Heart right ventricle (tissue), 16 donors: ENCODE measurements at regions not wholly inside any gene's neighbourhood (a gene's known extent, or its start where the extent isn't known, plus 50 kb on each side); places are given as distances from the start of the nearest gene placed in this dataset.

Source experiments
- ATAC-seq, 8 donors: fragments of 200-7000 bp; cut with Tn5 transposase; one replicate each; pipeline ENCODE4 v1.9.1; 2020; ENCODE audit warnings: mild to moderate bottlenecking in 8 of 8, moderate library complexity in 8 of 8, moderate number of reproducible peaks in 1 of 8
- DNase-seq, 2 donors: peaks; one replicate each; pipeline ENCODE4 v3.0.0-alpha.2; 2020
- H3K27ac ChIP-seq, 10 donors: fragments of 200-600 bp; sonication (generic) in 2 of 10; one replicate each; pipeline versions ENCODE4 v1.5.0 to v1.8.0; 2020 to 2022; ENCODE audit warnings: mild to moderate bottlenecking in 3 of 10
- H3K27me3 ChIP-seq, 7 donors: fragments of 200-600 bp; one replicate each; pipeline ENCODE4 v1.8.0; 2021 to 2022; ENCODE audit warnings: mild to moderate bottlenecking in 2 of 7
- H3K36me3 ChIP-seq, 9 donors: fragments of 200-600 bp; sonication (generic) in 1 of 9; one replicate each; pipeline versions ENCODE4 v1.5.0 to v1.8.0; 2020 to 2022; ENCODE audit warnings: mild to moderate bottlenecking in 2 of 9
- H3K4me1 ChIP-seq, 9 donors: fragments of 200-600 bp; sonication (generic) in 1 of 9; one replicate each; pipeline versions ENCODE4 v1.5.0 to v1.8.0; 2020 to 2022; ENCODE audit warnings: mild to moderate bottlenecking in 4 of 9
- H3K4me3 ChIP-seq, 10 donors: fragments of 200-600 bp; sonication (generic) in 2 of 10; one replicate each; pipeline versions ENCODE4 v1.5.0 to v1.8.0; 2020 to 2022; ENCODE audit warnings: mild to moderate bottlenecking in 7 of 10, moderate library complexity in 2 of 10
- H3K9me3 ChIP-seq, 11 donors: fragments of 200-600 bp in 10 of 11; sonication (generic) in 2 of 11; one replicate each; pipeline versions ENCODE4 v1.5.0 to v1.8.0; 2013 to 2022; ENCODE audit warnings: mild to moderate bottlenecking in 2 of 11, control low read depth in 1 of 11, moderate library complexity in 1 of 11
- CTCF ChIP-seq, 9 donors: fragments of 200-600 bp; sonication (generic) in 2 of 9; IDR thresholded peaks; one replicate each; pipeline versions ENCODE4 v1.5.0 to v1.8.0; 2021 to 2022; ENCODE audit warnings: antibody characterized with exemption in 9 of 9, mild to moderate bottlenecking in 5 of 9, moderate library complexity in 1 of 9
- WGBS, 2 donors: extraction: QIAGEN DNeasy Blood & Tissue Kit; methylation state at CpG; one replicate each; pipeline ENCODE4 v1.1.7; 2013; ENCODE audit warnings: inconsistent platforms in 1 of 2; 5-methylcytosine and 5-hydroxymethylcytosine counted together
- intact Hi-C, 10 donors: fragments of 100-400 bp; cut with DNase I; formaldehyde crosslinking; loops; one replicate each; pipeline versions ENCODE4 v1.11.1 to v1.14.2; 2022
- donor health status: Arrhythmogenic right ventricular cardiomyopathy.
- donor health status: ischemic (EF 13 %, LVEDD 7.1; RV severe dilation, severe dysfunction).
- donor health status: healthy with polysubstance abuse.
- donor health status: DM: no; HTN: yes; CAD: no.
- donor health status: DM: no; HTN: no; CAD: no.
- donor health status: ischemic (EF 25% LVEDD 6.9; RV normal size, moderate dysfunction).
- donor health status: ischemic (EF 25% LVEDD 5.7; RV mildly dilated, moderate dysfunction).
- donor health status: healthy.
- donor health status: DM: yes; HTN: yes; CAD: no.
- donor health status: Ischemic cardiomyopathy.
- donor health status: ischemic (EF 35%, LVEDD 5.7; RV mildly dilated, moderate dysfunction).
- donor health status: nonischemic (EF 11% LVEDD 7.7; RV severe dilation, severe dysfunction).
- donor health status: DM: yes; HTN: yes; CAD: no.
- donor health status: PGD.
- donor health status: ischemic (EF 29% LVEDD 5.4; RV normal size, mild dysfunction).
- donor health status: nonischemic (EF 23%, LVEDD 6.1; RV moderate dilation, normal function).

- no peaks in the 10 kb centered on the region for H3K36me3 ChIP-seq
- DNase-seq (no peak), ATAC-seq (no peak)
- WGBS, 2 donors: 89 to 94% methylated on average over 3 of the region's 3 CpGs
- no peaks in the 10 kb centered on the region for H3K4me1 ChIP-seq
- H3K9me3 ChIP-seq: no peaks in the 10 kb centered on the region
- TF ChIP-seq CTCF (IDR thresholded peaks at IDR 0.05): no peak
- H3K4me3 ChIP-seq: no peak overlapping the region
- intact Hi-C loops: no loop called here
- no peak overlapping the region for H3K27ac ChIP-seq
- H3K27me3 ChIP-seq: no peaks in the 10 kb centered on the region
These were observed 123.1 kb upstream of the STXBP5 start for GRCh38 chr6:147081076-147081609.

GRCh38 chr6:147087641-147088040 lies 116.6 kb upstream of the STXBP5 start:
- Histone ChIP-seq H3K27ac (no peak overlapping the region), H3K27me3 (no peaks in the 10 kb centered on the region)

GRCh38 chr6:147088861-147089260 lies 115.4 kb upstream of the STXBP5 start:
- ATAC-seq: no peak
- Histone ChIP-seq H3K4me1 (no peaks in the 10 kb centered on the region), H3K9me3 (peaks cover 0 to 16% (median 9%) of the 10 kb centered on the region in 11 donors), H3K27ac (no peak overlapping the region), H3K36me3 (no peaks in the 10 kb centered on the region), H3K27me3 (no peaks in the 10 kb centered on the region), H3K4me3 (no peak overlapping the region)
- intact Hi-C loops: no loop called here
- DNase-seq: no peak
- WGBS, 2 donors: 93 to 97% methylated on average over 1 of the region's 1 CpG
- no peak for TF ChIP-seq CTCF (IDR thresholded peaks at IDR 0.05)

More at GRCh38 chr6:147087641-147088040, 116.6 kb upstream of the STXBP5 start:
- Histone ChIP-seq H3K9me3 (peaks cover 0 to 16% (median 9%) of the 10 kb centered on the region in 11 donors), H3K4me3 (no peak overlapping the region), H3K36me3 (no peaks in the 10 kb centered on the region), H3K4me1 (no peaks in the 10 kb centered on the region)
- no peak for TF ChIP-seq CTCF (IDR thresholded peaks at IDR 0.05)
- intact Hi-C loops: no loop called here
- DNase-seq (no peak), ATAC-seq (no peak)

GRCh38 chr6:147095316-147095715 lies 108.9 kb upstream of the STXBP5 start:
- DNase-seq: no peak
- no peak for TF ChIP-seq CTCF (IDR thresholded peaks at IDR 0.05)
- intact Hi-C loops: no loop called here
- H3K4me3 ChIP-seq: no peak overlapping the region
- H3K27me3 ChIP-seq: no peaks in the 10 kb centered on the region
- no peaks in the 10 kb centered on the region for H3K4me1 ChIP-seq
- no peaks in the 10 kb centered on the region for H3K9me3 ChIP-seq
- 87 to 89% methylated on average over 3 of the region's 3 CpGs for WGBS, 2 donors
- H3K36me3 ChIP-seq: no peaks in the 10 kb centered on the region
- no peak for ATAC-seq
- no peak overlapping the region for H3K27ac ChIP-seq
